Activated T-cell treated with anti-CD3 and anti-CD28 coated beads, Interleukin-2, amount 50 U/mL, for 72 hours (primary cell): ENCODE measurements at regions not wholly inside any gene's neighbourhood (a gene's known extent, or its start where the extent isn't known, plus 50 kb on each side); places are given as distances from the start of the nearest gene placed in this dataset.
"Not testable (repeated sequence)": the region's sequence is repeated elsewhere in the genome, so short reads cannot be mapped to it uniquely, and the experiment has no call there.

ENCODE experiments used
- ATAC-seq, 2 donors: fragments of 150-1000 bp; cut with Tn5 transposase; replicated peaks in 1 of 2; 2 replicates each; pipeline ENCODE4 v1.10.0; 2021; ENCODE audit warnings: moderate library complexity in 2 of 2, mild to moderate bottlenecking in 1 of 2
- DNase-seq, 2 donors: peaks; one replicate each; pipeline ENCODE4 v3.0.0; 2021 to 2022; ENCODE audit warnings: mixed read lengths in 1 of 2
- H3K27ac Mint-ChIP-seq: one replicate; pipeline ENCODE4 v1.8.0; 2022; ENCODE audit warnings: mild to moderate bottlenecking, moderate library complexity, mixed read lengths
- H3K27me3 Mint-ChIP-seq: one replicate; pipeline ENCODE4 v1.8.0; 2022; ENCODE audit warnings: low read depth, mixed read lengths
- H3K36me3 Mint-ChIP-seq, 2 donors: one replicate each; pipeline ENCODE4 v1.8.0; 2022; ENCODE audit warnings: mixed read lengths in 2 of 2, mild to moderate bottlenecking in 1 of 2; ENCODE audit not compliant: insufficient read depth in 2 of 2
- H3K4me1 Mint-ChIP-seq: one replicate; pipeline ENCODE4 v1.8.0; 2022; ENCODE audit warnings: low read depth, mixed read lengths
- H3K4me3 Mint-ChIP-seq, 2 donors: one replicate each; pipeline ENCODE4 v1.8.0; 2022; ENCODE audit warnings: mild to moderate bottlenecking in 2 of 2, mixed read lengths in 2 of 2, moderate library complexity in 2 of 2
- H3K9me3 Mint-ChIP-seq, 2 donors: one replicate each; pipeline ENCODE4 v1.8.0; 2022; ENCODE audit warnings: mixed read lengths in 2 of 2

DNA sequence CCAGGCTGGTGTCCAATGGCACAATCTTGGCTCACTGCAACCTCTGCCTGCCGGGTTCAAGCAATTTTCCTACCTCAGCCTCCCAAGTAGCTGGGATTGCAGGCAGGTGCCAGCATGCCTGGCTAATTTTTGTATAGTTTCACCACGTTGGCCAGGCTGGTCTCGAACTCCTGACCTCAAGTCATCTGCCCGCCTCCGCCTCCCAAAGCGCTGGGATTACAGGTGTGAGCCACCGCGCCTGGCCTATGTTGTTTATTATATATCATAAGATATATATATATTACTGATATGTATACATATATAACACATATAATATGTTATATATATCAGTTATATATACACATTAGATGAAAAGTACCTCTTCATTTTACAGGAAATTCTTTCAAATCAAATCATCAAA is 914.7 kb downstream of the FOXD4L5 start:
- H3K4me1 Mint-ChIP-seq, H3K4me3 Mint-ChIP-seq, ATAC-seq, H3K27ac Mint-ChIP-seq, DNase-seq, H3K27me3 Mint-ChIP-seq, H3K36me3 Mint-ChIP-seq, H3K9me3 Mint-ChIP-seq: not testable (repeated sequence)

GRCh38 chr9:64369644-64370043 is 915.4 kb downstream of the FOXD4L5 start:
- not testable (repeated sequence) for H3K4me3 Mint-ChIP-seq, H3K4me1 Mint-ChIP-seq, H3K36me3 Mint-ChIP-seq, H3K9me3 Mint-ChIP-seq, H3K27me3 Mint-ChIP-seq, DNase-seq, H3K27ac Mint-ChIP-seq, ATAC-seq

DNA sequence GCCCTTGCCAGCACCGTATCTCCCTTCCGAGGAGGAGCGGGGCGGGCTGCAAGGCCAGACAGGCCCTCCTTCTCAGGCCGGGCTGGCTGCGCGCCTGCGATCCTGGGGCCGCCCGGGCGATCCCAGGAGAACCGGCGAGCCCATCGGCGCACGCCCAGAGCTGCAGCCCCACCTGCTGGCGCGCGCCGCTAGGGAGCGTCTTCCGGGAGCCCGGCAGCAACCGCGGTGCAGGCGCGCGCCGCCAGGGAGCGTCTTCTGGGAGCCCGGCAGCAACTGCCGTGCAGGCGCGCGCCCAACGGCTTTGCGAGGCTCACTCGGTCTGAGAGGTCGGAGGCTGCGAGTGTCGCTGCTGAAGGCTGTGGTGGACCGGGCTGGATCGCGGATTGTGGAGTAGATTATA is 915.9 kb downstream of the FOXD4L5 start:
- H3K36me3 Mint-ChIP-seq, result not testable (repeated sequence)
- peak; percentile 81 to 85 for DNase-seq

GRCh38 chr9:64368644-64368942 is 916.4 kb downstream of the FOXD4L5 start:
- not testable (repeated sequence) for H3K27me3 Mint-ChIP-seq, H3K27ac Mint-ChIP-seq, ATAC-seq, DNase-seq, H3K4me1 Mint-ChIP-seq, H3K36me3 Mint-ChIP-seq, H3K9me3 Mint-ChIP-seq
- H3K4me3 Mint-ChIP-seq, result peak overlapping the region in 1 of 2 donors; percentile 51

More for the DNA sequence above, 915.9 kb downstream of the FOXD4L5 start:
- not testable (repeated sequence) for H3K27ac Mint-ChIP-seq, H3K4me1 Mint-ChIP-seq, H3K9me3 Mint-ChIP-seq, H3K27me3 Mint-ChIP-seq
- peak; percentile 100 for ATAC-seq
- peak overlapping the region; percentile 9 to 31 for H3K4me3 Mint-ChIP-seq

DNA sequence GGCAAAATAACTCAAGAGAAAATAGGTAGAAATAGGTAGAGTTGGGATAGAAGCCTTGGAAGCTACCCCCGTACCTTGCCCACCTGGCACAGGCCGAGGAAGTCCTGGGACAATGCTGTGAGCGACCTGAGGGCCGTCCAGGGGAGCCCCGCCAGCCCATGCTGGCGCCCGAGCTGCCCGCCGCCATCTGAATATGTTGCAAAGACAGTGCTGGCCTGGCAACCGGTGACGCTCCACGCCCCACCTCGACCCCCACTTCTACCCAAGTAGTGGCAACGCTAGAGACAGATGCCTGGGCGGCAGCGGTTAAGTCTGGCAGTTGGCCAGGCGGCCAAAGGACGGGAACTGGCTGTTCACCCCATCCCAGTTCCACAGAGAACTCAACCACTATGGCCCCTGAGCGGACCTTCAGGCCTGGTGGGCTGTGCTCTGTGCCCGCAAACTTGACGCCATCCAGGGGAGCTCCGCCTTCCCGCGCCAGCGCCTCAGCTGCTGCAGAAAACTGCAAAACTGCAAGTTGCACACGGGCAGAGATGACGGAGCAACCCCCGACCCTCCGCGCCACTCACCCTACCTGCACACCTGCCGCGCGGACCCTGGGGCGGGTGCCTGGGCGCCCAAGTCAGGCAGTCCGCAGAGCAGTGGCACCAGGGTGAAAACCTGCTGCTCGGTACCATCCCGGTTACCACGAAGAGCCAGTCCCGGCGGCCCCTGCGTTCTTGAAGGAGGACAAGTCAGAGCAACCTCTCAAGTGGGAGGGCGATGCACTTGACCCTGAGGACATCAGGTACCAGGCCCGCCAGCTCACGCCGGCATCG is 917.0 kb downstream of the FOXD4L5 start:
- H3K27me3 Mint-ChIP-seq, ATAC-seq, H3K27ac Mint-ChIP-seq, H3K36me3 Mint-ChIP-seq, H3K4me1 Mint-ChIP-seq, H3K9me3 Mint-ChIP-seq: not testable (repeated sequence)
- DNase-seq, result peak in 1 of 2 donors; percentile 2
- H3K4me3 Mint-ChIP-seq, result peak overlapping the region in 1 of 2 donors; percentile 51
